COLO668 (cell line): ENCODE measurements at regions not wholly inside any gene's neighbourhood (a gene's known extent, or its start where the extent isn't known, plus 50 kb on each side); places are given as distances from the start of the nearest gene placed in this dataset.

ENCODE experiments used
- DNase-seq: peaks from one replicate; lab custom pipeline; 2025; ENCODE audit not compliant: unreplicated experiment; lab: John Stamatoyannopoulos, UW

DNA sequence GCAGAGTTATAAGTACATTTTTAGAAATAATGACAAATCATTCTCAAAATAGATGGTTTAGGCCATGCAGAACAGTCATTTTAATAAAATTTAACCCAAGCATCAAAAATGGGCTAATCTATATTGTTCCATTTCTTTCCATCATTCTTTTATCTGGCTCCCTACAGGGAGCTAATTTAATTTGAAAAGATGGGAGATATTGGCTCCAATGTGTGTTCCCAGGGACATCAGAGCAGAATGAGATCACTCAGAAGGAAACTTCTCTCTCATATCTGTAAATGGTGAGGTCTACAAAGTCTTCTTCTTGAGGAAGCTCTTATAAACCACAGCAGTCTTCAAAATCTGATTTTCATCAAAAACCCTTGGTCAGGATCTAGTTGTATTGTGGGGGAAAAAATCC is 119.4 kb upstream of the RAB6C start:
- no peak for DNase-seq

DNA sequence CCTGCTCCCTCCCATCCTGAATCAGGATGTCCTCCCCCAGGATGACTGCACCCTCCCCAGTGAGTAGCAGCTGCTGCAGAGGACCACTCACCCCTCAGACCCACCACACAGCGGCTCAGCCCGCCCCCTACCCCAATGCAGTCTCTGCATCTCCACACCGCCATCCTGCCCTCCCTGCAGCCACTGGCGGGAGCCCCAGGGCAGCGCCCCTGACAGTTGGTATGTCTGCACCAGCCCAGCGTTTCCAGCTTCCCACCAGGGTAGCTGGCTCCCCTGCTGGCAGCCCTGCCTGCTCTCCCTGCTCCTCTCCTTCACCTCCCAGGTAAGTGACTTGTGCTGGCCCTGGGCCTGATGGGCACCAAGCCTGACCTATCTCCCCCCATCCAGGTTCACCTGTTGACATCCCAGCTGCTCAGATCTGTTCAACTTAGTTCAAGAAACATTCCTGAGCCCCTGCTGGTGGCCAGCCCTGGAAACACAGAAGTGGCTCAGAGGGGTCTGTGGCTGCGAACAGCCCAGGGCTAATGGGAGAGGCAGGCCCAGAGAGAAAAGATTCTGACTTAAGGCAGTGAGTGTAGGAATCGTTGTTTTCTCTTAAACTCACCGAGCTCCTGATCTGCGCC is 117.7 kb upstream of the RAB6C start:
- DNase-seq = no peak

DNA sequence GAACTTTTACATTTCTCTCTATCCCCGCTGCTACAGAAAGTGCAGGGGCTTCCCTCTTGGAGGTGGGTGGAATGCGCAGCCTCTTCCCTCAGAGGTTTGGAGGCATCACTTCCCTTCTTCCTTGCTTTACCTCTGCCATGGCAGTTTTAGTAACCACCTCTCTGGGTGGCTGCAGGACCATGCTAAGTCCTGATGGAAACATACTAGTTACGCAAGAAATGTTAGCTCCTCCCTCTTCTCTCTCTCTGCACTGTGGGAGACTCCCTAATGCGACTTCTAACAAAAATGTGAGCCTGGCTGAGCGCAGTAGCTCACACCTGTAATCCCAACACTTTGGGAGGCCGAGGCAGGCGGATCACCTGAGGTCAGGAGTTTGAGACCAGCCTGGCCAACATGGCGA is 116.8 kb upstream of the RAB6C start:
- no peak for DNase-seq

DNA sequence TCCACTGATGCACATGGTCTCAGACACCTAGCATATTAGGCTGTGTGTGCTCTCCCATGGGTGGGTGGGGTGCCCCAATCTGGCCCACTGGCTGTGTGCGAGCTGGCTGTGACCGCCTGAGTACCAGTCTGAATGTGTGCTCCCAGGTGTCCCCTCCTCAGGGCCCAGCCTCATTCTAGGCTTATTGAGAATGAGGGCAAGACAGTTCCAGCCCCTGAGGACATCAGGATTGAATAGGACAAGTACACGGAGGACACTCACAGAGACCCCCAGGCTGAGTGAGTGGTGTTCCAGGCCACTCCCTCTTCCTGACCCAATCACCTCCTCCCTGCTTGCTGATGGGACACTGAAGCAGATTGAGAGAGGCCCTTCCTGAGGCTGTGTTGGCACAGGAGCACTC is 116.1 kb upstream of the RAB6C start:
- DNase-seq = no peak

DNA sequence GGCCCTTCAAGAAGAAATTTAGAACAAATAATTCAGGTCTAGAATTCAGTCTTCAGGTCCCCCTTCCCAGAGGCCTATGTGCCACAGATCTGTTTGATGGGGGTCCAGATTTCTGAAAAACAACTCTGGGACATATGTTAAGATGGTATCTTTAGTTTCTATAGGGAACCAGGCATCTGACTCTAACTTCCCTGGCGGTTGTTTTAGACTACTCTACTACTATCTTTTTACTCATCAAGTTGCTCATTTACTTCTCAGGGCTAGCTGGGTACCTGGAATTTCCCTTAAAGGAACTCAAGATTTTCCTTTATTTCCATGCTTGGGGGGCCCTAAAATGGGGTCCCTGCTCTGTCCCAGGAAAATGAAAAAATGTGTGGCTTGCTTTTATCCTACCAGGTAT is 114.7 kb upstream of the RAB6C start:
- DNase-seq = no peak

DNA sequence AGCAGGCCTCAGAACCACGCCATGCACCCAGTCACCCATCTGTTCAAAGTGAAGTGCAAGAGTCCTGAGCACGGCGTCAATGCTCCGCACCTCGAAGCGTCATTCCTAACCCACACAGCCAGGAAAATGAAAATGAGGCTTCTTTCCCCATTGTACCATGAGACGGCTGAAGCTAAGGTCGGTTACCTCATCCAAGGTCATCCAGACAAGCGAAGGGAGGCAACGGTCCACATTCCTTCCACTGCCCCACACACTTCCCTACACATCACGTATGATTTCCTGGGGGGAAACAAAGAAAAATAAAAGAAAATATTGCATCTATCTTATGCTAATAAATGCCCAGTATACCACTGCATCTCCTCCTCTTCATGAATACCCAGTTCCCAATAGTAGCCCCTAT is 113.5 kb upstream of the RAB6C start:
- no peak for DNase-seq

DNA sequence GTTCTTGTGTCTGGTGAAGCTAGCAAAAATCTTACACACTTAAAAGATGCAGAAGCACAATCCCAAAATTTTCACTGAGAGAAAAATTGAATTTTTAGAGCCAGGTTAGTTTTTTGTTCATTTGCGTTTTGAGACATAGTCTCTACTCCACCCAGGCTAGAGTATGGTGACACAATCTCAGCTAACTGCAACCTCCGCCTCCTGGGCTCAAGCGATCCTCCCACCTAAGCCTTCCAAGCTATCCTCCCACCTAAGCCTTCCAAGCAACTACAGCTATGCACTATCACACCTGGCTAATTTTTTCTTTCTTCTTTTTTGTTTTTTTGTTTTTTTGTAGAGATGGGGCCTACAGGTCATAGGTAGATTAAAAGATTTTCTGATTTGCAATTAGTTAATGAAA is 113.1 kb upstream of the RAB6C start:
- DNase-seq = no peak

DNA sequence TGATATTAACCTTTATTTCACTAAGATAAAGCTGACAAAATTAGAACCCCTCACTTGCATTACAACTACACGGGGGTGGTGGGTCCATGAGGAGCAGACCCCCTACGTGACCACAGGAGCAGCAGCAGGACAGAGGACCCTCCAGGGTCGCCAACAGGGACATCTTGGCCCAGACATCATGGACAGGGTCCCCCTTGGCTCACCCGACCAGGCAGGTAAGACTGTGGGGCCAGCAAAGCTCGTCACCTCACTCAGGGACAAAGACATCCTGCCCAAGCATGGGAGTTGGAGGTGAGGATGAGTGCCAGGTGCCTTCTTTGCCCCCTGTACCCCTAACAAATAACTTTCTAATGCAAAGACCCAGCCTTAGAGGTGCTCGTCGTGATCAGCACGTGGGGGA is 111.3 kb upstream of the RAB6C start:
- no peak for DNase-seq

DNA sequence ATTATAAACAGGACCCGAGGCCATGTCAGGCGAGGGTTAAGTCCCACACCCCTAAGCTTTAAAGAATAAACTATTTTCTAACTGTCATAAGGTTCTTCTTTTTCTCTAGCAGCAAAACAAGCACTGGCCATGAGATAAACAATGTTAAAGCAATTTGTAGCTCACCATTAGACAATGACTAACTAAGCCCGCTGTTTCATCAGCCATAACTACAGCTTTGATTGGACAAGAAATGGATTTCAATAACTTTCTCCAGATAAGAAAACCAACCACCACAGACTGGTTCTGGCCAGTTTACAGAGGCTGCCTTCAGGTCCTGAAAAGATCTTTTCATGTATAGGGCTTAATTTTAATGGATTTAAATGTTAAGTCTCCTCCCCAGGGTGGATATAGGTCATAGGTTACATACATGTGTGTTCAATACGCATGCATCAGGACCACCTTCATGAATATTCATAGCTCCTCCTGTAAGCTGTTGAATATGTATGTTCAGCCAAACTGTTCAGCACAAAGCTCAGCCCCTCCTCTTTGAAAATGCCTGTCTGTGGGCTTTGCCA is 108.7 kb upstream of the RAB6C start:
- no peak for DNase-seq

DNA sequence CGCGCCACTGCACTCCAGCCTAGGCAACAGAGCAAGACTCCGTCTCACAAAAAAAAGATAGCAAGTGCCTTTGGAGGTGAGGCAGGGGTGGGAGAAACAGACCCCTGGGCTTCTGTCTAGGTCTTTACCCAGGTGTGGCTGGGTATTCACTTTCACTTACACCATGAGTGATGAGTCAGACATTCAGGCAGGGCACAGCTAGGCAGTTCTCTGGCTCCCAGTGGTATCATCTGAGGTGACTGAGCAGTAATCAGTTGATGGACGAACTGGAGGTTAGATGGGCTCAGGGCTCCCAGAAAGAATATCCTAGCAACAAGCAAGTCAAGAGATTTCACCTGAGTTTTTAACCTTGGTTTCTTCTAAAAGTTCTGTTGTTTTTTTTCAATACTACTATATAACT is 107.0 kb upstream of the RAB6C start:
- DNase-seq = no peak

DNA sequence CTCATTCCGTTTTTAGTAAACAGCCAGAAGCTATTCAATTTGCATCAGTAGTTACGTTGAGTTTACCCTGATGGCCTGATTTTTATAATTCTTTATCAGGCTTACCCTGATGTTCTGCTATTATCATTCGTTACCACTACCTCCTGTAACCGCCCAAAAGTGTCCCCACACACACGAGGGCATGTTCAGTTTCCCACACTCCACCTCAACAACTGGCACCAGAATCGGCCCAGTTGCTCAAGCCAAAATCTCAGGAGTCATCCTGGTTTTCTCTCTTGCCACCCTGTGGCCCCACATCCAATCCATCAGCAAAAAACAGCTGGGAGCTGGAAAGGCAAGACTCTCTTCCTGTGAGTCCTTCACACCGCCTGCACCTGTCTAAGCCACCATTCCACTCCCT is 102.9 kb upstream of the RAB6C start:
- DNase-seq = no peak

DNA sequence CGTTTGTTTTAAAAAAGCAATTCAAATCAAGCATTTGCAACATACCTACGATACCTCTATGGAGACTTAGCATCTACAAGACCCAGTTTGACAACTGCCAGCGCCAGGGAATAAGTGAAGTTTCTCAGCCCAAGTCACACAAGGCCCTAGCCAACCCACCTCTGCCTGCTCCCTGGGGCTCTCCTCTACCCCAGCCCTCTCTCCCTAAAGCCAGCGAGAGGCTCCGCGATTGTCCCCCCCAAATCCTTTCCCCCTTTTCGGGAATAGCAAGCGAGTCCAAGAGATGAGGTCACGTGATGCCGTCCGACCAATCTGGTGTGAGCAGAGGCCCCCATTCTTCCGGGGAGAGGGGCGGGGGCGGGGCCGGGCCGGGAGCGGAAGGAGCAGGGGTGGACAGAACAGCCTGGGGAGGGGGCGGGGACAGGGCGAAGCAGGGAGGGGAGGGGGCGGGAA is 102.2 kb upstream of the RAB6C start:
- peak; percentile 3 for DNase-seq

DNA sequence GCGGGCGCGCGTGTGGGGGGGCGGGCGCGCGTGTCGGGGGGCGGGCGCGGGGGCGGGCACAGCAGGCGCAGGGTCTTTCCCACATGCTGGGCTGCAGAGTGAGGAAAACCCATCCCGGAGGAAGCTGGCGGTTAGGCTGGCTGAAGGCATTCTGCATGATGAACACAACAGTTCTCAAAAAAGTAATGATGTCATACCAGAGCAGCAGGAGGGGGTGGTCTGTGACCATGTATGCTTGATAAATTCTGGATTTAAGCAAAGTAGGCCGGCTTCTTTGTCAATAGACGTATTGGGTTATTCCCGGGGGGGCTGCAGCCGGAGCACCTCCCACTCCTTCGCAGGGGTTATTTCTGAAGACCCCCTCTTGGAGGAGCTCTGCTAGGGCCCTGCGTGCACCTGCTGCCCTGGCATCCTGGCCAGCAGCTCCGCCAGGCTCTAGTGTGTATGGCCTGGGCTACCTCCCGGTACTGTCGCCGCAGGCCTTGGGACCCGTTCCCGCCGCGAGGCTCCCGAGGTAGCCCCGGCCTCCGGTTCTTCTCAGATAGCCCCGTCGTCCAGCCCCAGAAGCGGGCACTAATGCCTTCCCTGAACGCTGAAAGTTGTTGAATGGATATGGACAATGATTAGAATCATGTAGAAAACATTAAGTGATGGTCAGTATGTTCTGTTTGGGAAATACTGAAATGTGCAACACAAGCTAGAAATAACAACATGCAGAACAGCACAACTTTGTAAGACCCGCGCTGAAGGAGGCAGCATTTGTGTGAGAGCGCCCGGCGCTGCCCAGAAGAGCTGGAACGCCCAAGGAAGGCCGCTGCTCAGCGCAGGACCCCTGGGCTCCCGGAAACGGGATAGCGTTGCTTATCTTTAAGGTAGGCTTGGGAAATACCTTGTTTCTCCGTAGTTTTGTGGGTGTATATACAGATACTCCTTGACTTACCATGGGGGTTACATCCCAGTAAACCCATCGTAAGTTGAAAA is 101.4 kb upstream of the RAB6C start:
- DNase-seq = no peak

DNA sequence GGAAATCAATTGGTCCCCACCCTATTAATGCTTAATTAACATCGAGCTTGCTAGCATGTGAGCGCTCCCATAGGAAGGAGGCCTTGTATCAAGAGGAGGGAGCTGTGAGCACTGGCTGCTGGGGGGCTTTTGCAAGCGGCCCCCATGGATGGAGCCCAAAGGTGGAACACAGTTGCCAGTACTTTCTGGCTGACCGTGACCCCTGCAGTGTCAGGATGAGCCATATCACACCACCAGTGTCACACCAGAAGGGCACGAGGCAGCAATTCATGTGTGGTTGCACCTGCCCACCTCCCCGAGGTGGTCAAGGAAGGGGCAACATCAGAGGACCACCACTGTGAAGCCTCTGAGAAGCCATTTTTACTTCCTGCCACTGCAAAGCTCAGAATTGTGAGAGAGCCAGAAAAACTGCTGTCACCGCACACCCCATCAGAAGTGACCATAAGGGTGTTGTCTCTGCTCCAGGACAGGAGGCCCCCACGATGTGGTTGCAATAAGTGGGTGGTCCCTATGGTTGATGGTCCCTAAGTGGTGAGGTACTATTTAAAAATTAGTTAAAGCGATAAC is 99.8 kb upstream of the RAB6C start:
- DNase-seq = no peak

DNA sequence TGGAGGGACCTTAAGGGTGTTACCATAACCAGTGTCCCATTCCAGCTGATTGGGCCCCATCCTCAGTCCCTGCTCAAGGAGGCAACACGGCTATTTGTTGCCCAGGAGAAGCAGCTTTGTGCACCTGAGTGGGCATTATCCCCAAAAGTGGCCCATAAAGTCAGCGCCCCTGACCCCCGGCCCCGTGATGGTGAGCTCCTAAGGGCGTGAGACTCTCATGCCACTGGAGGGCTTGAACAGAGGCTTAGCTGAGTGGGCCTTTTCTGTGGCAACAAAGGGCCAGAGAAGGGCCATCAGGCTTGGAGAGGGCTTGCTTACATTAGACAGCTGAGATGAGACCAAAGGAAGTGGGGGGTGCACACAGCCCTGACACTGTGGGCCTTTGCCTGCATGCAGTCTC is 99.2 kb upstream of the RAB6C start:
- no peak for DNase-seq

DNA sequence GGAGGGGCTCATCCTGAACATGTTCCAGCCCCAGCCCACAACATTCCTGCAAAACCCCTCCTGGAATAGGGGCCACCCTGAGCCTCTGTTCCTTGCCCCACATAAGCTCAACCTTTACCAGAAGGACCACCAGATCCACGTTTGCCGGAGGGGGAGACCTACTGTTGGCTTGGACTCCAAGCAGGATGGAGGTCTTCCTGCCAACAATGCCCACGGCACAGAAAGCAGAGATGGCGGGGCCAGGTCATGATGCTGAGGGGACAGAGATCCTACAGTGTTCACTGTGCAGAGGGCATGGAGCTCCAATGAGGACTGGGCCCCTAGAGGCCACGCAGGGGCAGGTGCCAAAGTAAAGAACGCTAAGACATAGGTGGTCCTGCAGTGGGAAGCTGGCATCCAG is 98.5 kb upstream of the RAB6C start:
- DNase-seq = no peak

DNA sequence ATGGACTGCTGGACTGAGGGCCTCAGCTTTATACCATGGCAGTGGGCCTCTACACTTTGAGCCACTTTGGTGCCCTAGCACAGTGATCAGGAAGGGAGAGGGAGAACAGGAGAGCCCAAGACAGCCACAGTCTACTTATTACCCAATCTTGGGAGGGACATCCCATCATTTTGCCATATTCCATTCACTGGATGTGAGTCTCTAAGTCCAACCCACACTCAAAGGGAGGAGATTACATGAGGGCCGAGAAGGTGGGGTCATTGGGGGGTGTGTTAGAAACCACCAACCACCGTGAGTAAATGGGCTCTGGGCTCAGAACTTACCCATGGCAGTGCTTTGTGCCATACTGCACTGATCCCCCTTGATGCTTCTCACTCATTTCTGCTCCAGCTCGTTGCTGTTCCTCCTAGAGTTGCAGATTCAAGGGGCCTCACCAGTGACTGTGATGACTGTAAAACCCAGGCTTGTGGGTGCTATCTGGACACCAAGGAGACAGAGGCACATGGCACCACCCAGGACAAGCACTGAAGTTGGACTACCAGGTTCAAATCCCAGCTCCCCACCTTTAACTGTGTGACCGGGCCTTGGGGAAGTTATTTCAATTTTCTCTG is 97.6 kb upstream of the RAB6C start:
- no peak for DNase-seq

DNA sequence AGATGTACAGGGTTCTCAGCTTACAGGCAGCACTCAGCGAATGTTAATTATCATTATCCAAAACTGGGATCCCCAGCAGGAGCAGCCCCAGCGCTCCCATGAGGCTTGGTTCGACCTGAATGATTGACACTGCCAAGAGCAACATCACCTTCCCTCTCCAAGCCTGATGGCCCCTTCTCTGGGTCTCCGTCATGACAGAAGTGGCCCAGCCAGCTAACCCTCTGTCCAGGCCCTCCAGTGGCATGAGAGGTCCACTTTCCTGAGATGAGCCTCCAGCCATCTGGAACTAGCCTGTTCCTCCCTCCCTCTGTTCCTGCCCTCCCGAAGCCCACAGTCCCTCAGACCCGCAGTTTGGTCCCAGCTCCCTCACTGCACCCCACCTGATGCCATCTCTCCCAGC is 97.0 kb upstream of the RAB6C start:
- no peak for DNase-seq

DNA sequence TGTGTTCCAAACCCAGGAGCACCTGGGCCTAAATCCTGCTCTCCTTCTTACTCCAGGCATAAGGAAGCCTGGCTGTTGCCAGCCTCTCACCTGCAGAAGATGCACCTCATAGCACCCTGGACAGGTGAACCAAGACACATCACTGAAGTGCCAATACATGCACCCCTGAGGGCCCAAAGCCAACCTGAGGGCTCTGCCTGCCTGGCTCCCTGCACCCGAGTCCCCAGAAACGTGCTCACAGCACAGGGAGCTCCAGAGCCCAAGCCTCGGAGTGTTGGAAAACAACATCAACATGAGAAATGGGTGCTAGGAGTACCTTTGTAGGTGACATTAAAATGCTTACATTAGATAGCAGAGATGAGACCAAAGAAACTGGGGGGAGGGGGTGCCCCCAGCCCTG is 96.3 kb upstream of the RAB6C start:
- DNase-seq = no peak

DNA sequence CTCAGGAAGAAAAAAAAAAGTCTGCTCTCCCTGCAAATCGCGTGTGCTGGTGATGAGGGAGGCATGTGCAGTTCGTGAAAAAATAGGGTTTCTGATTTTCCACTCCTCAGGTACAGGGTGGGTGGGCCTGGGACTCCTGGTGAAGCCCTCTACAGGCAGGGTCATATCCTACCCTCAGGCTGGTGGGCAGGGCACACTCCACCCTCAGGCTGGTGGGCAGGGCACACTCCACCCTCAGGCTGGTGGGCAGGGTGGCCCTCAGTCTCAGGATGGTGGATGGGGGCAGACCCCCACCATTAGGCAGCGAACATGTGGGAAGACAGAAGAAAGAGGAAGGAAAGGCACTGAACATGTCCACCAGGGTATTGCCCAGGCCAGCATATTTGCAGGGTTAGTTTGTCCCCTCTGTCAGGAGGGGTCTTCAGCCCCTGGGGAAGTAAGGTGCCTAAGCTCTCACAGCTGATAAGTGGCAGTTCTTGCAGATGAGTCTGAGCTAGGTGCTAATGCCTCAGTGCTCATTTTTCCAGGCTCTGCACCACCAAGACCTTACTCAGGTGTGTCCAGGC is 95.2 kb upstream of the RAB6C start:
- DNase-seq = no peak

DNA sequence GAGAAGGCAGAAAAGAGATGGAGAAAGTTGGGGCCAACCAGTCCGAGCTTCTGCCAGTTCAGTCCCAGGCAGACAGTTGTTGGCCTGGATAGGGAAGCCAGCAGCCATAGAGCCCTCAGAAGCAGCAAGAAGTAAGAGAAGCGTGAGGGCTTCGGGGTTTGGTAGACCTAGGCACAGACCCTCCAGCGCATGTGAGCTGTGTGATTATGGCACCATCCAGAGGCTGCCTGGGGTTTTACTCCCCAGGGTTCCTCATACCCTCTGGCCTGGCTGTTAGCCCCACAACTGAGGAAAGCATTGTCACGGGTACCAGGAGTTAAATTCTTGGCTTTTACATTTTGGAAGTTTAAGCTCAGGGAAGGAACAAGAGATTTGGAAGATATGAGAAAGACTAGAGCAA is 93.7 kb upstream of the RAB6C start:
- no peak for DNase-seq
